Lower leg skin (tissue), 4 donors: ENCODE measurements at regions not wholly inside any gene's neighbourhood (a gene's known extent, or its start where the extent isn't known, plus 50 kb on each side); places are given as distances from the start of the nearest gene placed in this dataset.
"Not testable (repeated sequence)": the region's sequence is repeated elsewhere in the genome, so short reads cannot be mapped to it uniquely, and the experiment has no call there.

Experiments used
- DNase-seq, 2 donors: peaks; one replicate each; pipeline ENCODE4 v3.0.0-alpha.2; 2019; ENCODE audit warnings: low spot score in 2 of 2
- H3K4me3 ChIP-seq: fragments of 200-600 bp; sonication (generic); 2 replicates; pipeline ENCODE4 v1.5.1; 2017; ENCODE audit warnings: mild to moderate bottlenecking, low read depth; ENCODE audit not compliant: poor library complexity, severe bottlenecking
- CTCF ChIP-seq, 3 donors: fragments of 450-650 bp; IDR thresholded peaks; one replicate each; pipeline ENCODE4 v1.5.1; 2016; ENCODE audit warnings: antibody characterized with exemption in 3 of 3, mild to moderate bottlenecking in 3 of 3, moderate library complexity in 2 of 3
- POLR2A ChIP-seq, 2 donors: fragments of 450-650 bp; IDR thresholded peaks; one replicate each; pipeline ENCODE4 v1.6.1; 2016 to 2017; ENCODE audit warnings: antibody characterized with exemption in 2 of 2, mild to moderate bottlenecking in 1 of 2, moderate library complexity in 1 of 2
- WGBS, 2 donors: methylation state at CpG; one replicate each; pipeline ENCODE4 v1.1.5; 2018; 5-methylcytosine and 5-hydroxymethylcytosine counted together
- intact Hi-C: fragments of 100-400 bp; cut with DNase I; formaldehyde crosslinking; loops from one replicate; pipeline ENCODE4 v1.15.0; 2023; ENCODE audit warnings: low total_unique reads

- WGBS, 2 donors: 60 to 62% methylated on average over 2 of the region's 2 CpGs
- intact Hi-C loops: no loop called here
- no peak for TF ChIP-seq POLR2A (IDR thresholded peaks at IDR 0.05)
- no peak for TF ChIP-seq CTCF (IDR thresholded peaks at IDR 0.05)
- no peak for DNase-seq
- H3K4me3 ChIP-seq: no peak overlapping the region
These were observed 1801.3 kb upstream of the PCDH10 start for GRCh38 chr4:131347816-131348215.

- TF ChIP-seq POLR2A (IDR thresholded peaks at IDR 0.05) (no peak), CTCF (IDR thresholded peaks at IDR 0.05) (no peak)
- DNase-seq: no peak
- WGBS, 2 donors: 61 to 71% methylated on average over 2 of the region's 2 CpGs
- intact Hi-C loops: no loop called here
- no peak overlapping the region for H3K4me3 ChIP-seq
These were observed 1800.8 kb upstream of the PCDH10 start for GRCh38 chr4:131348263-131348662.

GRCh38 chr4:131352371-131352770 is 1796.7 kb upstream of the PCDH10 start:
- intact Hi-C loops, H3K4me3 ChIP-seq, DNase-seq: not testable (repeated sequence)
- WGBS, 2 donors: 95 to 97% methylated on average over 19 of the region's 19 CpGs

GRCh38 chr4:131366714-131367113 is 1782.4 kb upstream of the PCDH10 start:
- DNase-seq: no peak
- intact Hi-C loops: no loop called here
- WGBS, 2 donors: 67 to 75% methylated on average over 3 of the region's 3 CpGs

GRCh38 chr4:131367441-131367840 is 1781.7 kb upstream of the PCDH10 start:
- H3K4me3 ChIP-seq: no peak overlapping the region
- TF ChIP-seq POLR2A (IDR thresholded peaks at IDR 0.05) (no peak), CTCF (IDR thresholded peaks at IDR 0.05) (no peak)
- DNase-seq: no peak
- intact Hi-C loops: no loop called here
- WGBS, 2 donors: 78 to 85% methylated on average over 2 of the region's 2 CpGs

More at GRCh38 chr4:131366714-131367113, 1782.4 kb upstream of the PCDH10 start:
- TF ChIP-seq CTCF (IDR thresholded peaks at IDR 0.05) (no peak), POLR2A (IDR thresholded peaks at IDR 0.05) (no peak)
- H3K4me3 ChIP-seq: no peak overlapping the region

- H3K4me3 ChIP-seq: no peak overlapping the region
- DNase-seq: no peak
- intact Hi-C loops: no loop called here
- TF ChIP-seq CTCF (IDR thresholded peaks at IDR 0.05) (no peak), POLR2A (IDR thresholded peaks at IDR 0.05) (no peak)
These were observed 1778.2 kb upstream of the PCDH10 start for GRCh38 chr4:131370846-131371245.
